Keratinocyte (primary cell): ENCODE measurements at regions not wholly inside any gene's neighbourhood (a gene's known extent, or its start where the extent isn't known, plus 50 kb on each side); places are given as distances from the start of the nearest gene placed in this dataset.

Source experiments
- DNase-seq: peaks from one replicate; pipeline ENCODE4 v3.0.0-alpha.2; 2011; ENCODE audit warnings: low read depth, missing footprints, low spot score
- FAIRE-seq: peaks from 2 replicates; lab custom pipeline; 2011; peaks lifted over from hg19 to GRCh38; lab: Jason Lieb, UNC
- H2AFZ ChIP-seq: 2 replicates; pipeline ENCODE4 v1.6.0; 2012; ENCODE audit warnings: low read length, control low read depth, inconsistent platforms; ENCODE audit not compliant: control insufficient read depth
- H3K27ac ChIP-seq: 2 replicates; pipeline ENCODE4 v1.5.1; 2011; ENCODE audit warnings: low read length; ENCODE audit not compliant: control insufficient read depth, insufficient read depth
- H3K27me3 ChIP-seq: 3 replicates; pipeline ENCODE4 v1.6.0; 2011; ENCODE audit warnings: low read length; ENCODE audit not compliant: control insufficient read depth, insufficient read depth; ENCODE audit errors: extremely low read depth
- H3K36me3 ChIP-seq, 2 experiments: 2 replicates in 1 of 2; 3 replicates in 1 of 2; pipeline ENCODE4 v1.5.1; 2011; ENCODE audit warnings: low read length in 2 of 2, mild to moderate bottlenecking in 1 of 2; ENCODE audit not compliant: control insufficient read depth in 2 of 2, insufficient read depth in 2 of 2; ENCODE audit errors: extremely low read depth in 1 of 2
- H3K4me1 ChIP-seq: 3 replicates; pipeline ENCODE4 v1.5.1; 2011; ENCODE audit warnings: low read length; ENCODE audit not compliant: control insufficient read depth, insufficient read depth; ENCODE audit errors: extremely low read depth
- H3K4me2 ChIP-seq: 3 replicates; pipeline ENCODE4 v1.6.0; 2011; ENCODE audit warnings: low read depth, low read length; ENCODE audit not compliant: control insufficient read depth, insufficient read depth; ENCODE audit errors: extremely low read depth
- H3K4me3 ChIP-seq, 3 experiments: fragments of 200-600 bp in 1 of 3; sonication (generic) in 1 of 3; 2 replicates in 2 of 3; 3 replicates in 1 of 3; pipeline ENCODE4 v1.5.1; 2011 to 2016; ENCODE audit warnings: low read length in 3 of 3, mild to moderate bottlenecking in 3 of 3, control low read depth in 2 of 3, inconsistent platforms in 1 of 3, low read depth in 1 of 3, mixed read lengths in 1 of 3, mixed run types in 1 of 3, moderate library complexity in 1 of 3; ENCODE audit not compliant: control insufficient read depth in 2 of 3, insufficient read depth in 2 of 3; ENCODE audit errors: extremely low read depth in 1 of 3
- H3K79me2 ChIP-seq: 2 replicates; pipeline ENCODE4 v1.6.0; 2012; ENCODE audit warnings: low read length; ENCODE audit not compliant: control insufficient read depth, insufficient read depth
- H3K9ac ChIP-seq: 3 replicates; pipeline ENCODE4 v1.6.0; 2011; ENCODE audit warnings: low read length; ENCODE audit not compliant: control insufficient read depth, insufficient read depth; ENCODE audit errors: extremely low read depth
- H3K9me1 ChIP-seq: 3 replicates; pipeline ENCODE4 v1.6.0; 2011; ENCODE audit warnings: low read length; ENCODE audit not compliant: control insufficient read depth, insufficient read depth; ENCODE audit errors: extremely low read depth
- H3K9me3 ChIP-seq: 2 replicates; pipeline ENCODE4 v1.5.1; 2012; ENCODE audit warnings: low read depth, low read length; ENCODE audit not compliant: control insufficient read depth
- H4K20me1 ChIP-seq: 3 replicates; pipeline ENCODE4 v1.6.0; 2011; ENCODE audit warnings: low read length; ENCODE audit not compliant: control insufficient read depth, insufficient read depth; ENCODE audit errors: extremely low read depth
- CTCF ChIP-seq, 3 experiments: IDR thresholded peaks in 1 of 3; conservative IDR thresholded peaks in 1 of 3; optimal IDR thresholded peaks in 1 of 3; 2 replicates in 2 of 3; 3 replicates in 1 of 3; pipeline versions ENCODE3 to v1.5.1; 2011; ENCODE audit warnings: low read length in 3 of 3, mild to moderate bottlenecking in 3 of 3, moderate library complexity in 2 of 3, control low read depth in 1 of 3, inconsistent platforms in 1 of 3; ENCODE audit not compliant: insufficient read depth in 2 of 3; ENCODE audit errors: extremely low read depth in 1 of 3
- EZH2 ChIP-seq: IDR thresholded peaks from one replicate; pipeline ENCODE4 v1.6.1; 2012; ENCODE audit warnings: inconsistent platforms, mild to moderate bottlenecking, low read length, moderate library complexity
- dilution Hi-C: fragments of 300-500 bp; cut with MboI; formaldehyde crosslinking; loops from one replicate; pipeline ENCODE4 v1.7.0; 2020; ENCODE audit warnings: low sequenced_read_pairs; ENCODE audit not compliant: extremely low pct_ligation_motif_present

GRCh38 chr6:170165471-170166117 is 125.3 kb downstream of the DLL1 start:
- Histone ChIP-seq H3K79me2 (no peaks in the 10 kb centered on the region), H3K27ac (no peak overlapping the region), H3K9me1 (no peaks in the 10 kb centered on the region), H3K9ac (no peak overlapping the region), H3K4me2 (no peak overlapping the region), H3K4me1 (no peaks in the 10 kb centered on the region), H3K9me3 (peaks cover 3% of the 10 kb centered on the region), H2AFZ (no peak overlapping the region), H3K4me3 (no peak overlapping the region), H4K20me1 (no peaks in the 10 kb centered on the region), H3K36me3 (no peaks in the 10 kb centered on the region), H3K27me3 (no peaks in the 10 kb centered on the region)
- FAIRE-seq: no peak
- no peak for TF ChIP-seq EZH2
- no peak for TF ChIP-seq CTCF (optimal IDR thresholded peaks at IDR 0.05 in 1 of 3, IDR thresholded peaks at IDR 0.05 in 1 of 3, conservative IDR thresholded peaks at IDR 0.05 in 1 of 3; ENCODE audit: extremely low read depth in 1 of 3, insufficient read depth in 2 of 3, low read length in 3 of 3)
- no peak for DNase-seq
- dilution Hi-C loops: no loop called here

- no peaks in the 10 kb centered on the region for H3K79me2 ChIP-seq
- DNase-seq (no peak), FAIRE-seq (no peak)
- dilution Hi-C loops: no loop called here
- H3K4me2 ChIP-seq: no peak overlapping the region
- no peaks in the 10 kb centered on the region for H3K27me3 ChIP-seq
- H3K36me3 ChIP-seq: no peaks in the 10 kb centered on the region
- no peaks in the 10 kb centered on the region for H4K20me1 ChIP-seq
- H3K27ac ChIP-seq: no peak overlapping the region
- no peaks in the 10 kb centered on the region for H3K9me1 ChIP-seq
- no peak for TF ChIP-seq EZH2
- TF ChIP-seq CTCF (optimal IDR thresholded peaks at IDR 0.05 in 1 of 3, IDR thresholded peaks at IDR 0.05 in 1 of 3, conservative IDR thresholded peaks at IDR 0.05 in 1 of 3; ENCODE audit: extremely low read depth in 1 of 3, insufficient read depth in 2 of 3, low read length in 3 of 3): no peak
- peaks cover 3% of the 10 kb centered on the region for H3K9me3 ChIP-seq
- no peaks in the 10 kb centered on the region for H3K4me1 ChIP-seq
- H3K4me3 ChIP-seq: no peak overlapping the region
- H2AFZ ChIP-seq: no peak overlapping the region
- H3K9ac ChIP-seq: no peak overlapping the region
Measured at GRCh38 chr6:170165085-170165470, 125.8 kb downstream of the DLL1 start.
